Tibial nerve (tissue), 4 donors: ENCODE measurements at regions not wholly inside any gene's neighbourhood (a gene's known extent, or its start where the extent isn't known, plus 50 kb on each side); places are given as distances from the start of the nearest gene placed in this dataset. TPM values are rescaled to one million over a fixed set of nuclear protein-coding genes. Genes with fewer than 3 reads are reported as not detected.

ENCODE experiments used
- DNase-seq, 2 donors: peaks; one replicate each; pipeline ENCODE4 v3.0.0-alpha.2; 2019; ENCODE audit warnings: low spot score in 2 of 2
- H3K27ac ChIP-seq, 4 donors: fragments of 200-600 bp; sonication (generic) in 3 of 4; one replicate each; pipeline ENCODE4 v1.5.1; 2017 to 2019; ENCODE audit warnings: mild to moderate bottlenecking in 1 of 4
- H3K27me3 ChIP-seq, 2 donors: fragments of 200-600 bp; sonication (generic) in 1 of 2; one replicate each; pipeline versions ENCODE4 v1.5.1 to v1.6.0; 2017 to 2019
- H3K36me3 ChIP-seq, 3 donors: fragments of 200-600 bp; sonication (generic); one replicate each; pipeline ENCODE4 v1.5.1; 2018 to 2019
- H3K4me1 ChIP-seq, 4 donors: fragments of 200-600 bp; sonication (generic) in 3 of 4; one replicate each; pipeline ENCODE4 v1.5.1; 2017 to 2019
- H3K4me3 ChIP-seq, 4 donors: fragments of 200-600 bp; sonication (generic) in 3 of 4; one replicate each; pipeline ENCODE4 v1.5.1; 2017 to 2019; ENCODE audit warnings: mild to moderate bottlenecking in 1 of 4, moderate library complexity in 1 of 4
- H3K9me3 ChIP-seq, 4 donors: fragments of 200-600 bp; sonication (generic) in 3 of 4; one replicate each; pipeline ENCODE4 v1.5.1; 2017 to 2019
- CTCF ChIP-seq, 5 experiments: fragments of 200-600 bp in 3 of 5; fragments of 450-650 bp in 2 of 5; sonication (generic) in 3 of 5; IDR thresholded peaks; one replicate each; pipeline ENCODE4 v1.5.1; 2016 to 2019; ENCODE audit warnings: antibody characterized with exemption in 5 of 5, mild to moderate bottlenecking in 3 of 5, moderate library complexity in 2 of 5
- EP300 ChIP-seq, 2 donors: sonication (generic); formaldehyde crosslinking; IDR thresholded peaks; one replicate each; pipeline ENCODE4 v1.6.1; 2017; ENCODE audit warnings: antibody characterized with exemption in 2 of 2, mild to moderate bottlenecking in 1 of 2
- POLR2A ChIP-seq, 2 donors: fragments of 450-650 bp; IDR thresholded peaks; one replicate each; pipeline ENCODE4 v1.6.1; 2017; ENCODE audit warnings: antibody characterized with exemption in 2 of 2, mild to moderate bottlenecking in 2 of 2, moderate library complexity in 2 of 2
- WGBS, 2 donors: methylation state at CpG; one replicate each; pipeline ENCODE4 v1.1.5; 2018; 5-methylcytosine and 5-hydroxymethylcytosine counted together
- small RNA-seq: library from RNA; depleted of rRNA; stranded (forward); fragments of <200 nt; gene quantifications from one replicate; pipeline ENCODE3, GENCODE V24; 2016

- Histone ChIP-seq H3K27me3 (no peaks in the 10 kb centered on the region), H3K27ac (no peak overlapping the region), H3K4me3 (no peak overlapping the region), H3K4me1 (no peaks in the 10 kb centered on the region), H3K9me3 (peaks cover 0 to 37% (median 1%) of the 10 kb centered on the region in 4 donors), H3K36me3 (no peaks in the 10 kb centered on the region)
- 93 to 97% methylated on average over 3 of the region's 3 CpGs for WGBS, 2 donors
- DNase-seq = no peak
- TF ChIP-seq POLR2A (IDR thresholded peaks at IDR 0.05) (no peak), EP300 (IDR thresholded peaks at IDR 0.05) (no peak), CTCF (IDR thresholded peaks at IDR 0.05) (no peak)
These were observed 1632.7 kb downstream of the OTOL1 start for GRCh38 chr3:163129287-163129686.

GRCh38 chr3:163126115-163126514 is 1629.5 kb downstream of the OTOL1 start:
- Histone ChIP-seq H3K4me1 (no peaks in the 10 kb centered on the region), H3K27me3 (no peaks in the 10 kb centered on the region), H3K36me3 (no peaks in the 10 kb centered on the region), H3K9me3 (peaks cover 0 to 33% (median 1%) of the 10 kb centered on the region in 4 donors), H3K27ac (no peak overlapping the region), H3K4me3 (no peak overlapping the region)
- DNase-seq = no peak
- no peak for TF ChIP-seq POLR2A (IDR thresholded peaks at IDR 0.05)
- TF ChIP-seq EP300 (IDR thresholded peaks at IDR 0.05) = no peak
- no peak for TF ChIP-seq CTCF (IDR thresholded peaks at IDR 0.05)

Small RNA genes lying in the stretch of these regions (small RNA-seq; reads per million reads assigned to genes)
- not detected for gene MIR1263
- gene RNU7-82P = not detected
